ENCODE measurements at regions not wholly inside any gene's neighbourhood (a gene's known extent, or its start where the extent isn't known, plus 50 kb on each side); places are given as distances from the start of the nearest gene placed in this dataset.

DNA sequence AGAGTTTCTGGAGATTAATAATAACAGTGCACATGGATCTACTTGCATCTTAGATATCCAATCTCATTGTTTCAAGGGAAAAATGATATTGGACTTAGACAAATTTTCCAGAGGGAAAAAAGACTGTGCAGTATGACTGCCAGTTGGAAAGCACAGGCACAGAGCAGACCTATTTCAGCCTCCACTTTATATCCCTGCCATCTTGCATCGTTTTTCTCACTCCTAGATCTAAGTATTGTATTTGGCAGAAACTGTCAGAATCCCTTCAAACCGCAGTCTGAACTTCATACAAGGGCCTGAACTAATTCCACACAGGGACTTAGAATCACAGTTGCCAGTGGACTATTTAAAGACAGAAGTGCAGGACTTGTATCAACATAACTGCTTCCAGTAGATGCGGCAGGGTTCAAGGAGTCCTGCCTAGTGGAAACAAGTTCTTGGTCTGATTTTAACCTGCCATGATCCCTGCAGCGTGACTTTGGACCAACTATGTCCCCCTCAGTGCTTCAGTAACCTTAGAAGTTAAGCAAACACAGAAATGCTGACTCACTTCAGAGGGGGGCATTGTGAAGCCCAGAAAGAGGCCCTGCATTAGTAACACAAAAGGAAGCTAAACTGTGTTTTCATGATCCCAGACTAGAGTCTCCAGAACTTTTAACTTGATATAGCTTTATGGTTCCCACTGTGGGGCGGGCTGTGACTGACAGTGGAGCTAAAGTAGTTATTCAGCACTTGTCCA, 95.7 kb upstream of the PALS2 start:
- peak; percentile 67 for DNase-seq

DNA sequence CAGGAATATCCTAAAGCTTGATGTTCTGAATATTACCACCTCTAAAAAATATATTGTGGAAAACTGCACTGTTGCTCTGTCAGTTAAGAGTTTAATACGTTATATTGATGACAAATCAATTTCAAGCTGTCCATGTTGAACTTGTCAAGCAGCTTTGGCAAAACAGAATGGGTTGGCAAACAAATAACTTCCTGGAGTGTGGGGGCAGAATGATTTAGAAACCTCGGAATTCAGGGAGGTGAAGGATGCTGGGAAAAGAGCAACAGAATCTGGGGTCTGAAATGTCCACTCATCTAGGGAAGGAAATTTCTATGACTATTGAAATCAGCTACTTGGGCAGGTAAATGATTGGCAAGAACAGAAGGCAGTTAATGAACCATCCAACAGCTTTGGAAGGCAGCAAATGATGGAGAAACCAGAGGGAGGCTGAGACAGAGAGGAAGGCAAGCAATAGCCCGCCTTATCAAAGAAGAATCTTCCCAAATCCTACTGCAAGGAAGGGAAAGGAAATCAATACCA, 95.1 kb upstream of the PALS2 start:
- DNase-seq, result peak; percentile 54

DNA sequence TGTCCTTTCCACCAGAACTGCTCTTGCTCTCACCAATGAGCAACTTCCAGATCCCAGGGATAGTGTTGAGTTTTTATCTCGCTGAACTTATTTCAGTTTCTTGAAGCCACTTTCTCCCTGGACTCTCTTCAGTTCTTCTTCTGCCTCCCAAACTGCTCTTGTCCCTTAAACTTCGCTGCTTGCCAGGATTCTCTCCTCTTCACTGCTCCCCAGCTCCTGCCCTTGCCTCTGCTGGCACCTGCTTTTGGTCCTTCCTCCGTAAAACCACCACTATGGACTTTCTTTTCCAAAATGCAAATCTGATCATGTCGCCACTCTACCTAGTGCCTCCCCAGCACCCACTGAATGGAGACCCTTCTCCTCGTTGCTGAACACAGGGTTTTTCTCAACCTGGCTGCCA, 92.8 kb upstream of the PALS2 start:
- DNase-seq, result no peak

DNA sequence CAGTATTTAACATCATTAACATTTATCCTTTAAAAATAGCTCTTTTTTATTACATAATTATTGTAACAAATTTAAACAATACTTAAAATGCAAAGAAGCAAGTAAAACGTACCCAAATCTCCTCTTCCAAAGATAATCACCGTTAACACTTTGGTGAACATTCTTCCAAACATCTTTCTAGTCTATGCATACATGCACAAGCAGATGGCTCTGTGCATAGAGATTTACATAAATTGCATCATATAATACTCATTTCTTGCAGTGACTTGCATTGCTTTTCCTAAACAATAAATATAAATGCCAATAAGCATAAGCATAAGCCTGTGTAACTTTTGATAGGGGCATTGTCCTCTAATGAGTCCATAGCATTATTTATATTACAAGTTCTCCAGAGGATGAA, 89.4 kb upstream of the PALS2 start:
- no peak for DNase-seq

DNA sequence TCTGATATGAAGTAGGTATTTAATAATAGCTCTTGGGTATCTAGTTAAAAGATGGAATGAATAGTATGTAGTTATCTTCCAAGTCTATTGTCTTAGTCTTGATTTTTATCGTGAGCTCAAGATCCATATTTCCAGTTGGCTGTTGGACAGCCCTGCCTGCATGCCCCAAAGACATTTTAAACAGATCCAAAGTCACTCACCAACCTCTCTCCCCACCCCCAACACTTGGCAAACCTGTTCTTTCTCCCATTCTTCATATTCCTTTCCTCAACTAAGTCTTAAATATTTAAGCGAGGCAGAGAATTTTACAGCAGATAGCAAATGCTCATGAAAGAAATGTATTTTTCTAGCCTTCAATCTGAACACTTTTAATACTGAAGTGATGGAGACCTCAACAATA, 80.7 kb upstream of the PALS2 start:
- DNase-seq, result no peak

DNA sequence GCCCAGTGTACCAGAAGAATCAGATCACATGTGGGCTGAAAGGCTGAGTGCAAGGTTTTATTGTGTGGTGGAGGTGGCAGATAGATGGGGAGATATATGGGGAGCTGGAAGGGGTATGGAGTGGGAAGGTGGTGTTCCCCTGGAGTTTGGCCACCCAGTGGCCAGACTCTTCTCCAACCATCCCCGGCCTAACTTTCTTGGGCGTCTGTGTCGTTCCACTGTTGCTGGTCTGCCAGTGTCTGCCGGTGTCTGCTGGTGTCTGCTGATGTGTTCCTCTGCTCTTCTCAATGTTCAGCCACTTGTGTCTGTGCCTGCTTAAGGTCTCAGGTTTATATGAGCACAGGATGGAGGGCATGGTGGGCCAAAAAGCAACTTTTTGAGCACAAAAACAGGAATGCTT, 78.4 kb upstream of the PALS2 start:
- DNase-seq, result no peak

DNA sequence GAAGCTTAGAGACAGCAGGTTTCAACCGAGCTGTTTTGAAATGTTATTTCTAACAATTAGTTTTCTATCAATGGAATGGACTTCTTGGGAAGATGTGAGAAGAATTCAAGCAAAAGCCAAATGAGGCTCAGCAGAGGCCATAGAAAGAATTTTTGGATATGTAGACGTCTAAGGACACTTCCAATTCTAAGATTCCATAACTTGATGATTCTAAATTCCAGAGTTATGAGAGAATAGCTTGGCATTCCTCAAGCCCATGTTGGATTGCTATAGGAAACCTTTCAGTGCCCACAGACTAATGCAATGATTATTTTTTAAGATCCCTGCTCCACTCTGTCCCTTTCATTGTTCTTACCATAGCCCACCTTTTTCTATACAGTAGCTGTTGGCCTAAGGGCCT, 77.2 kb upstream of the PALS2 start:
- DNase-seq, result no peak

DNA sequence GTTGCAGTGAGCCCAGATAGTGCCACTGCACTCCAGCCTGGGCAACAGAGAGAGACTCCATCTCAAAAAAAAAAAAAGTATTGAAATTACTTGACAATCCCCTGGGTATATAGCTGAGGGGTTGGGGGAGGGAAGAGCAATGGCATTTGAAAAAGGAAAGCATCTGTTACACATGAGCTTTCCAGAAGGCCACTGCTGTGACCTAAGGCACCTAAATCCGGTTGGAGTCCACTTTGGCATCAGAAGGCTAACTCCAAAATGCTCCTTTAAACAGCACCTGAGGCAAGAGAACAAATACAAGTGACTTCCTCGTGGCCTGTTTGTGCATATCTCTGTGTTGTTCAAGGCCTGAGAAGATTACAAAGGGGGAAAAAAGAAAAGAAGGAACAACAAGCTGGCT, 74.8 kb upstream of the PALS2 start:
- no peak for DNase-seq

DNA sequence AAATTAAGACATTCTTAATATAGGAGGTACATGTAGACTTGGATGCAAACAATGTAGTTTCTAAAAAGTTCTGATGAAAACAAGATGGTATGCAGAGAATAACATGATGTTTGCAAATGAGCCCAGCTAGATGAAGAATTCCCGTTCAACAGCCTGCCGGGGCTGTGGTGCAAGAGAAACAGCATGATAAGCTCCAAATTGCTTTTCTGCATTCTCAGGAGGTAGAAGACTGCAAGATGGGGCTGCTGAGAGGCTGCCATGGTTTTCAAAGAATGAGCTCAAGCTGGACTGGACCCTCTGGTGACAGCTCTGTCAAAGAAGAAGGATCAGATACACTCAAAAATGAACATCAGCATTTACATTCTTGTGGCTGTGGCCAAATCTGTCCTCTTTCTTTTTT, 73.4 kb upstream of the PALS2 start:
- DNase-seq, result no peak

DNA sequence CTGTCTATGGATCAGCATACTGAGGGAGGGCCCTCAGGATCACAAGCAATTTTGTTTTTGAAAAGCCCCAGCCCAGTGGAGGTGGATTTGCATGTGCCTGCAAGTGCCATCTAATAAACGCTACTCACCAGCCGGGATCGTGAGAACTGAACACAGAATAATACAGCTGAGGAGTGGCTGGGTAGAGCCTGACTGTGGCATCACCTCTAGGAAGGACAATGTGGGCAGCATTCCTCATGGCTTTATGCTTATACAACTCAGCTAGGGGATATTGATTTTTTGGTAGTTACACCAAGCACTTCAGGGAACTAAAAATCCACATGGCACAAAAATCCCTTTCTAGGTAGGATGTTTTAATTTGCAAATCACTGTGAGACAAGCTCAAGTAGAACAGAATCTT, 72.7 kb upstream of the PALS2 start:
- no peak for DNase-seq

DNA sequence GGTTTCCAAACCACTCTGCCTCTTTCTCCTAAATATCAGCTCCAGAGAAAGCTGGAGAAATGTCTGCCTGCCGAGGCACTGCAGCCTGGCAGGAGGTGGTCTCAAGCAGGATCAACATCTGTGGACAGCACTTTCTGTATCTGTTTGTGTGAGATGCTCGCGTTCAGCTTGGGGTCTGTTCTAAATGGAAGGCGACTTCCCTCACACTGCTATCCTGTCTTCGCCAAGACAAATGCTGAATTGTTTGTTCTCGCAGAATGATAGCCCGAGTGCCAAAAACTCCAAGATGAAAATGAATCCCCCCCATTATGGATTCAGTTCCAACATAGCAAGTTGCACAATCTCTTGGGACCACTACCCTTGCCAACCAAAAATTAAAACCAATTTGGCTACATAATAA, 72.2 kb upstream of the PALS2 start:
- no peak for DNase-seq

DNA sequence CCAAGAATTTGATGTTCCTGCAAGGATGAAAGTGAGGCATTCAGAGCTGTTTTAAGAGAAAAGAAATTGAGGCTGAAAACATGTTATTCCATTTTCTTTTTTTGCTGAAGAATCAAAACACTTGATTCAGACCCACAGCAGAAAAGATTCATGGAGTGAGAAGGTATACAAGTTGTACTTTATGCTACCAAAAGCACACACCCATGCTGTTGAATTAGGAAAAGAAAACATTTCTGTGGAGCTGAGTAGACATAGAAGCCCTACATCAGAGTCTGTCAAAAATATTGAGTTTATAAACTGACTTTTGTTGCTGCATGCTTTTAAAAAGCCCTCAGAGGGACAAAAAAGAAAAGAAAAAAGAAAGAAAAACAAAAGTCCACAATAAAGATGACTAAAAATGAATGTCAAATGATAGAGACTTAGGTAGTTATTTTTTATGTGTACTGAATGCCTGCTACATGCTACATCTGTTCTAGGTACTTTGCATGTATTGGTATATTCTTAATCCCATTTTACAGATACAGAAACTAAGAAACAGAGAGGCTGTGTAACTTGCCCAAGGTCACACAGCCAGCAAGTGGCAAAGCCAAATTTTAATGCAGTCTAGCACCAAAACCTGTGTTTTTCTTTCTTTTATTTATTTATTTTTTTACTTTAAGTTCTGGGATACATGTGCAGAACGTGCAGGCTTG, 71.7 kb upstream of the PALS2 start:
- DNase-seq, result no peak

DNA sequence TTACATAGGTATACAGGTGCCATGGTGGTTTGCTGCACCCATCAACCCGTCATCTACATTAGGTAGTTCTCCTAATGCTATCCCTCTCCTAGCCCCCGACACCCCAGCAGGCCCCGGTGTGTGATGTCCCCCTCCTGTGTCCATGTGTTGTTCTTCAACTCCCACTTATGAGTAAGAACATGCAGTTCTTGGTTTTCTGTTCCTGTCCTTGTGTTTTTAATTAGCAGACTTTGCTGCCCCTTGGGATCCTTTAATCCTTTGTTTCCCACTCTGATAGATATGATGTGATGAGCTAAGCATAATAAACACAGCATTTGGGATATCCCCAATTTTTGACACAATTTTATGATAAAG, 71.1 kb upstream of the PALS2 start:
- no peak for DNase-seq

DNA sequence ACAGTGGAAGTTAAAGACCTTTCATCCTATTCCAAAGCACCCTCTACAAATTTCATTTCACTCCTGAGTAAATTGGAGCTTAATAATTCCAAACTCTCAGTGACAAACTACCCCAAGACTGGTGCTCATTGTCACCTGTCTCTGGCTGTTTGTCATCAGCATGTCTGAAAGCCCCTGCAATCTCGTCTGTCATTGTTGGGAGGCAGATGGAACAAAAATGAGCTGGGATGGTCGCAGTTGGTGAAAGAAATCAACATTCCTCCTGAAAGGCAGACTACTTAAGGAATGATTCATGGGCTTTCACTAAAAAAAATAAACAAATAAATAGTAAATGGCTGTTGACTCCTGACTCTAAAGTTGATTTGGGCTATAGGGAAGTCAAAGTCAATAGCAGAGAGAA, 69.7 kb upstream of the PALS2 start:
- no peak for DNase-seq

DNA sequence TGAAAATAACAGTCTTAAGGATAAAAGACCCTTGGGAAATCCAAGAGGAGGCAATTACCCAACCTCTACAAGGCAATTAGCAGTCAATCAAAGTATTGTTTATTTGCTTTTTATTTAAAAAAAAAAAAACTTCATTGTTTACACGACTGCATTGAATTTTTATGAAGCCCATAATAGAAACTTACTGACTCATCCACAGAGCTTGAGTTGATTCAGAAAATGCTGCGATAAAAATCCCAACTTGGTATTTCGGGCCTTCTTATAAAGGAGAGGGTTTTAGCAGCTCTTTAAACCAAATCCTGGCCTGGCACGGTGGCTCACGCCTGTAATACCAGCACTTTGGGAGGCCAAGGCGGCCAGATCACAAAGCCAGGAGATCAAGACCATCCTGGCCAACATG, 69.2 kb upstream of the PALS2 start:
- no peak for DNase-seq

DNA sequence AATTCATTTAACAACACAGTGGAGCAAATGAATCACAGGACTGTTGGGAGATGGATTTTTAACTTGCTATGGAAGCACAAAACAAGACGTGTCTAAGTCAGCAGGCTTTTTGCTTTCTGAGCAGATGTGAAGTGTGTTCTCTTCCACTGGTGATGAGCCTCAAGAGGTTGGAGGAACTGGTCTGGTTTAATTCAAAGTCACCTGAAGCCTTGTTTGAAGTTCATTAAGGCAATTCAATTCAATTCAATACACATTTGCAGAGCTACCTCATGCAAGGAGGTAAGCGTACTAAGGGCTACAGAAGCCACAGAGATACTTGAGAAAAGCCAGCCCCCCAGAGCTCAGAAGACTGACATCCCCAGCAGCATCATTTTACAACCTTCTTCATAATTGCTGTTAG, 68.4 kb upstream of the PALS2 start:
- DNase-seq, result no peak

DNA sequence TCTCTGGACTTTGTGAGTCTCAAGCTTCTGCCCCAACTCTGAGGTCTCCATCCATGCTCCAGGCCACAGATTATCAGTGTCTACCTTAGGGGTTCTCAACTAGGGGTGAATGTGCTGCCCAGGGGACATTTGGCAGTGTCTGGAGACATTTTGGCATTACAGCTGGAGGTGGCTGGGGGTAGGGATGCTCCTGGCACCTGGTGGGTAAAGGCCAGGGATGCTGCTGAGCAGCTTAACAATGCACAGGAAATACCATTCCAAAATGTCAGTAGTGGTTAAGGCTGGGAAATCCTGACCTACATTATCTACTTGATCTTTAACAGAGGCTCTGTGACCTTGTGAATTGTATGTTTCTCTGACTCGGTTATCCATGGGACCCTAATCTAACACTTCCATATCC, 67.3 kb upstream of the PALS2 start:
- DNase-seq, result no peak

DNA sequence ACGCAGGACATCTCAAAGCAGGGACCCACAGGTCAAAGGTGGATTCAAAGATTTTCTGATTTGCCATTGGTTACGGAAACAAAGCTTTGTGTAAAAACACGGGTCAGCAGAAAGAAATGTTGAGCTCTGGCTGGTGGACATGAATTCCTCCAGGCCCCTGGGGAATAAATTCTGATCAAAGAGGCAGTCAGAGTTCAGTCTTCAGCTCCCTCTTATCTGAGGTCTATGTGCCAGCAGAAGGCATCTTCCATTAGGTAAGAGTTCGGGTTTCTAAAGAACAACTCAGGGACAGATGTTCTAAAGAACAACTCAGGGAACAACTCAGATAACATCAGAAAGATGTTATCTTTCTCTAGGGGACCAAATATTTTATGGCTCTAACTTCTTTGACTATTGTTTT, 64.9 kb upstream of the PALS2 start:
- no peak for DNase-seq

DNA sequence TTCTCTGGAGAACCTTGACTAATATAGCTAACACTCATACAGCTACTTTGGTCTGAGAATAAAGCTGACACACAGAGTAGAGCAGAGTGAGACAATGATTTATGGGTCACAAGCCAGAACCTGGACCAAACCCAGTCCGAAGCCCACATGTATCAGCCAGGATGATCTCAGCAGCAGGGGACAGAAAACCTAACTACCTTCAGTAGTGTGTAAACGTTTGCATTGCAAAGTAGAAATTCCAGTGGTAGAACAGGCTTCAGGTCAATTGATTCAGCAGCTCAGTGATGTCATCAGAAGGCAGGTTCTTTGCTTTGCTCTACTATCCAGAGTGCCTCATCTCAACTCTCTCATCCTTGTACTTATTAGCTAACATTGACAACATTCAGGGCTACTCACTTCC, 62.5 kb upstream of the PALS2 start:
- DNase-seq, result no peak

DNA sequence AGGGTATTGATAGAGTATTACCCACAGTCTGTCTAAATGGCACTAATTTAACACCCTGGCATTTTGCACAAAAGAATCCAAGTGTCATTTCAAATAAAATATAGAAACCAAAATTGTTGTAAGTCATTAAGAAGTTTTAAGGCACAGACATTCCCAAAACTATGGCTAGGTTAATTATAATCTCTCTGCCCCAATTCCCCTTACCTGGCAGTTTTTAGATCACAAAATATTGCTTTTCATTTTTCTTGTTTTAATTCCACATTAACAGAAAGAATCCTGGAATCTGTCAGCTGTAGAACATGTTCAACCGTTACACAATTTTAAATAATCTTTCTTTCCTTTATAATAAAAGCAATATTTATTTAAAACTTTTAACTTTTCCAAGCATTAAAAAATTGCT, 56.1 kb upstream of the PALS2 start:
- DNase-seq, result no peak

DNA sequence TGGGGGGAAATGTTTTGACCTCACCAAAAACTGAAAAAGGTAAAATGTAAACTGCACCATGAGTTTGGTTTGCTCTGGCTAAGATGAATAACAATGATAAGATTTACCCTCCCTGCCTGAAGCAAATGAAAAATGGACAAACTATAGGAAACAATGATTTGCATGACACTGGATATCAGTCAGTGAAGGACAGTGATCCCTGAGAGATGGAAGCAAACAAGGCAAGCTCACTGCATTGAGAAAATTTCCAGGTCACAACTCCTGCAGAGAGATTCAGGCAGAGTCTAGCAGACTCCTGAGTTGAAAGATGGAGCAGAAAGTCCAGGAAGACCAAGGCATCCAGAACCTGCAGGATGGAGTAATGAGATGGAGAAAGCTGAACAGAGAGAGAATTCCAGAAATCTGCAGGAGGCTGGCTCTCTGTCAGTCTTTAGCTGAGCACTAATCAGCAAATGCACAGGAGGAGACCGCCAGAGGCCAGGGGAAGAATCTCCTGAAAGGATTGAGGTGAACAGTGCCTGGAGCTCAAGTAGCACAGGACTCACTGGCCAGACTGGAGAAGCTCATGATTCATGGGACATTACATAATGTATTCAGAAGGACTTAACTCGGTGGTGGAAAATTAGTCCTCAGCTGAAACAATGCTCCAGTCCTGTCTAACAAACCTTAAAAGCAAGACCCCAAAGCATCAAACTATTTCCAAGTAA, 51.2 kb upstream of the PALS2 start:
- no peak for DNase-seq
